Ureter (tissue), 1 donor: ENCODE measurements at regions not wholly inside any gene's neighbourhood (a gene's known extent, or its start where the extent isn't known, plus 50 kb on each side); places are given as distances from the start of the nearest gene placed in this dataset.

Experiments
- DNase-seq: peaks from one replicate; pipeline ENCODE4 v3.0.0-alpha.2; 2020; ENCODE audit warnings: low spot score
- donor health status: DM: yes; HTN: yes; CAD: no.

- no peak for DNase-seq
Observed at GRCh38 chr9:80233102-80233843, 661.5 kb downstream of the TLE4 start.

- DNase-seq = no peak
Observed at GRCh38 chr9:80231318-80232236, 659.8 kb downstream of the TLE4 start.

- no peak for DNase-seq
Observed at GRCh38 chr9:80223897-80224296, 652.1 kb downstream of the TLE4 start.

- DNase-seq = no peak
Observed at GRCh38 chr9:80222466-80223169, 650.9 kb downstream of the TLE4 start.

GRCh38 chr9:80218328-80218727, 646.6 kb downstream of the TLE4 start:
- DNase-seq = no peak

- DNase-seq = no peak
Observed at GRCh38 chr9:80213613-80214012, 641.8 kb downstream of the TLE4 start.

GRCh38 chr9:80208696-80209095, 636.9 kb downstream of the TLE4 start:
- DNase-seq = no peak

GRCh38 chr9:80204054-80204453, 632.3 kb downstream of the TLE4 start:
- no peak for DNase-seq

- no peak for DNase-seq
Observed at GRCh38 chr9:80197661-80198060, 625.9 kb downstream of the TLE4 start.

- no peak for DNase-seq
Observed at GRCh38 chr9:80191108-80191507, 619.3 kb downstream of the TLE4 start.

- no peak for DNase-seq
Observed at GRCh38 chr9:80188579-80188978, 616.8 kb downstream of the TLE4 start.

GRCh38 chr9:80185112-80185738, 613.5 kb downstream of the TLE4 start:
- DNase-seq = no peak

GRCh38 chr9:80177949-80178480, 606.2 kb downstream of the TLE4 start:
- no peak for DNase-seq

GRCh38 chr9:80175286-80176150, 603.8 kb downstream of the TLE4 start:
- DNase-seq = no peak

- DNase-seq = no peak
Observed at GRCh38 chr9:80163889-80164288, 592.1 kb downstream of the TLE4 start.

- DNase-seq = no peak
Observed at GRCh38 chr9:80158554-80159170, 586.9 kb downstream of the TLE4 start.

- DNase-seq = no peak
Observed at GRCh38 chr9:80158131-80158530, 586.4 kb downstream of the TLE4 start.

- DNase-seq = no peak
Observed at GRCh38 chr9:80157561-80157983, 585.8 kb downstream of the TLE4 start.

GRCh38 chr9:80156756-80157472, 585.1 kb downstream of the TLE4 start:
- DNase-seq = no peak
